WERI-Rb-1 (cell line): ENCODE measurements at regions not wholly inside any gene's neighbourhood (a gene's known extent, or its start where the extent isn't known, plus 50 kb on each side); places are given as distances from the start of the nearest gene placed in this dataset.

ENCODE experiments used
- DNase-seq: peaks from one replicate; pipeline ENCODE4 v3.0.0-alpha.2; 2020
- H3K27ac ChIP-seq: fragments of 250-450 bp; sonication (Bioruptor Pico); 2 replicates; pipeline ENCODE4 v1.5.1; 2020; ENCODE audit warnings: mild to moderate bottlenecking, moderate library complexity
- H3K27me3 ChIP-seq: fragments of 250-450 bp; sonication (Bioruptor Pico); 2 replicates; pipeline ENCODE4 v1.5.1; 2021; ENCODE audit warnings: mild to moderate bottlenecking, low read depth, moderate library complexity; ENCODE audit not compliant: insufficient read depth, severe bottlenecking
- H3K36me3 ChIP-seq: fragments of 250-450 bp; sonication (Bioruptor Pico); 2 replicates; pipeline ENCODE4 v1.5.1; 2020; ENCODE audit warnings: mild to moderate bottlenecking, moderate library complexity
- H3K4me3 ChIP-seq: 2 replicates; pipeline ENCODE4 v1.5.1; 2011; ENCODE audit warnings: low read depth, mild to moderate bottlenecking, control low read depth, low read length
- H3K9me3 ChIP-seq: fragments of 250-450 bp; sonication (Bioruptor Pico); 2 replicates; pipeline ENCODE4 v1.5.1; 2021; ENCODE audit warnings: mild to moderate bottlenecking, moderate library complexity; ENCODE audit not compliant: severe bottlenecking
- TF ChIP-seq, protein P1 (sequence below): IDR thresholded peaks from 2 replicates; pipeline ENCODE4 v1.5.1; 2011; ENCODE audit warnings: low read depth, mild to moderate bottlenecking, control low read depth, inconsistent platforms, low read length

DNA sequence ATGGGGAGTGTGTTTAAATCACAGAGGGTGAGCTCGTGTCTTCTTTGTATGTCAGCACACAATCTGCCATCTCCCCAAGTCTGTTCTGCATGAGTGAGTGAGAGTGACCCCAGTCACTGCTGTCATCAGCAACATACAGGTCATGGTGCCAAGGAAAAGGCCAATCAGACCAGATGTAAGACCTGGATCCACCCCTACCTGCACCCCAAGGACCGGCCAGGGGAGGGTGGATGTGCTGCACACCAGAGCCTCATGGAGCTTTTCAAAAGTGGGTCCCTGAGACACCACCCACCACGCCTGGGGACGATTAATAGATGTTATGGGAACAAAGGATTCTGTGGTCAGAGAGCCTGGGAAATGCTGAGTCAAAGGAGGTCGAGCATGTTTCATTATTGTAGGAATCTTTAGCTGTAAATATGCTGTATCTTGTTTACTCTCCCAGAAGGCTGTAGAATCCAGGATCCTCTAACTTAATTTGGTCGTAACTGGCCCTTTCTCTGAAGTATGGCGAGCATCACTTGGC, 420.5 kb downstream of the RPS24 start:
- DNase-seq, result no peak
- Histone ChIP-seq H3K36me3 (no peaks in the 10 kb centered on the region), H3K9me3 (no peaks in the 10 kb centered on the region), H3K27ac (no peak overlapping the region), H3K4me3 (no peak overlapping the region), H3K27me3 (no peaks in the 10 kb centered on the region)
- TF ChIP-seq, protein P1, sequence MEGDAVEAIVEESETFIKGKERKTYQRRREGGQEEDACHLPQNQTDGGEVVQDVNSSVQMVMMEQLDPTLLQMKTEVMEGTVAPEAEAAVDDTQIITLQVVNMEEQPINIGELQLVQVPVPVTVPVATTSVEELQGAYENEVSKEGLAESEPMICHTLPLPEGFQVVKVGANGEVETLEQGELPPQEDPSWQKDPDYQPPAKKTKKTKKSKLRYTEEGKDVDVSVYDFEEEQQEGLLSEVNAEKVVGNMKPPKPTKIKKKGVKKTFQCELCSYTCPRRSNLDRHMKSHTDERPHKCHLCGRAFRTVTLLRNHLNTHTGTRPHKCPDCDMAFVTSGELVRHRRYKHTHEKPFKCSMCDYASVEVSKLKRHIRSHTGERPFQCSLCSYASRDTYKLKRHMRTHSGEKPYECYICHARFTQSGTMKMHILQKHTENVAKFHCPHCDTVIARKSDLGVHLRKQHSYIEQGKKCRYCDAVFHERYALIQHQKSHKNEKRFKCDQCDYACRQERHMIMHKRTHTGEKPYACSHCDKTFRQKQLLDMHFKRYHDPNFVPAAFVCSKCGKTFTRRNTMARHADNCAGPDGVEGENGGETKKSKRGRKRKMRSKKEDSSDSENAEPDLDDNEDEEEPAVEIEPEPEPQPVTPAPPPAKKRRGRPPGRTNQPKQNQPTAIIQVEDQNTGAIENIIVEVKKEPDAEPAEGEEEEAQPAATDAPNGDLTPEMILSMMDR, result no peak

DNA sequence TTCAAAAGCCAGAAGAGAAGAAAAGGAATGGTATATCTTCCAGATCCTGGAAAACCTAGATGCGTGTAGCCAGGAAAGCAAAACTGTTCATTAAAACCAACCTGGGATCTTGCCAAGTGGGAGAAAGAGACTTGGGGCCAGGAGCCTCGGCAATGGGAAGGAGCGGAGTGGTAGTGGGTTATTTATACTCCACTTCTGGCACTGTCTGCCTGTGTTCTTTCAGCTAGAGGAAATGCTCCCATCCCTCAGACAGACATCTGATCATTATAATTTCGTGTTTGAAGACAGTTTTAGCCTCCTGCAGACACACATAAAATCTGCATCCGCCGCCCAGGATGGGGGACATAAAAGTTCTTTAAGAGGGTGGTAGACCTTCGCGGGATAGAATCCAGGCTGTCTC, 421.6 kb downstream of the RPS24 start:
- H3K9me3 ChIP-seq, result no peaks in the 10 kb centered on the region
- H3K27me3 ChIP-seq, result no peaks in the 10 kb centered on the region
- H3K36me3 ChIP-seq, result no peaks in the 10 kb centered on the region
- TF ChIP-seq, protein P1, result no peak
- H3K4me3 ChIP-seq, result no peak overlapping the region
- no peak overlapping the region for H3K27ac ChIP-seq
- no peak for DNase-seq

DNA sequence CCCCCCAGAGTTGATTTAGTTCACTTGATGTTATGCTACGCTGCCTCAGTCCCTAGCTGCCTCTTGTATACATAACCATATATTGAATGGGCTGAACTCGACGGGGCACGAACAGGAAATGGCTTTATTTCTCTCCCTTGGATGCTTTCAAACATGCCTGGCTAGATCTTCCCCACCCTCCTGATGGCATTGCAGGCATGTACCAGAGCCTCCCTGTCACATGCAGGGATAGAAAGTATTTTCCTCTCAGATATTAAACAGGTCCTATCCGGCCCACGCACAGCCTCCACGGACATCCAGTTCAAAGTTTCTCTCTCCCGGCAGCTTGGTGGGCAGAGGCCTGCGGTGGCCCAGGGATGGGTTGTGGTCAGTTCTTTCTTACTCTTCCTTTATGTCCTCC, 422.1 kb downstream of the RPS24 start:
- Histone ChIP-seq H3K27ac (no peak overlapping the region), H3K36me3 (no peaks in the 10 kb centered on the region), H3K27me3 (no peaks in the 10 kb centered on the region), H3K4me3 (no peak overlapping the region), H3K9me3 (no peaks in the 10 kb centered on the region)
- DNase-seq, result no peak
- TF ChIP-seq, protein P1, result no peak

DNA sequence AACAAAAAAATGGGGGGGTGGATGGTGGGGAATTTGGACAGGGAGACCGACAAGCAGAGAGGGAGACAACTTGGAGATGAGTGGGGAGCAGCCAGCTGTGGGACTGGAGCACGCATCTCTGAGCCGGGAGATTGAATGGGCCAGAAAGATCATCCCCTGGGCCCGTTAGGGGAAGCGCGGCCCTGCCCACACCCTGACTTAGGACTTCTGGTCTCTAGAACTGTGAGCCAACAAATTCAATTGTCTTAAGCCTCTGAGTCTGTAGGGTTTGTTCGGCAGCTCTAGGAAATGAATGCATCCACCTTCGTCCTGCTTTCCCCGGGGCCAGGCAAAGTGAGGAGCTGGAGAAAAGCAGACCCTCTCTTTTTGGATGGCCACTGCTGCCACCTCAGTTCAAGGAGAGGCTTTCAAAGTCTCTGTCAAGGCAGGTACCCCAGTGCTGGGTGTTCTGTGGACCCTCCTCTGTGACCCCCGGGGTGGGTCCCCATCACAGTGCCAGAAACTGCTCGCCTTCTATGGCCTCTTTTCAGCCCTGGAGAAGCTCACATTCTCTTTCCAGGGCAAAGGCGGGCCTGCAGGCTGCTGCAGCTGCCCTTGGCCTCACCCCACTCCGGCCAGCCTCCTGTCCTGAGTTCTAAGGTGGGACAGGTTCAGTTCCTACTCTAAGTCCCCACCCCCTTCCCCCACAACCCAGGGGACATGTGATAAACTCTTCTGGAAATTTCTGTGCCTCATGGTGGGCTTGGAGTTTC, 423.2 kb downstream of the RPS24 start:
- TF ChIP-seq, protein P1, result no peak
- Histone ChIP-seq H3K36me3 (no peaks in the 10 kb centered on the region), H3K4me3 (no peak overlapping the region), H3K27ac (no peak overlapping the region), H3K9me3 (no peaks in the 10 kb centered on the region), H3K27me3 (no peaks in the 10 kb centered on the region)
- no peak for DNase-seq

DNA sequence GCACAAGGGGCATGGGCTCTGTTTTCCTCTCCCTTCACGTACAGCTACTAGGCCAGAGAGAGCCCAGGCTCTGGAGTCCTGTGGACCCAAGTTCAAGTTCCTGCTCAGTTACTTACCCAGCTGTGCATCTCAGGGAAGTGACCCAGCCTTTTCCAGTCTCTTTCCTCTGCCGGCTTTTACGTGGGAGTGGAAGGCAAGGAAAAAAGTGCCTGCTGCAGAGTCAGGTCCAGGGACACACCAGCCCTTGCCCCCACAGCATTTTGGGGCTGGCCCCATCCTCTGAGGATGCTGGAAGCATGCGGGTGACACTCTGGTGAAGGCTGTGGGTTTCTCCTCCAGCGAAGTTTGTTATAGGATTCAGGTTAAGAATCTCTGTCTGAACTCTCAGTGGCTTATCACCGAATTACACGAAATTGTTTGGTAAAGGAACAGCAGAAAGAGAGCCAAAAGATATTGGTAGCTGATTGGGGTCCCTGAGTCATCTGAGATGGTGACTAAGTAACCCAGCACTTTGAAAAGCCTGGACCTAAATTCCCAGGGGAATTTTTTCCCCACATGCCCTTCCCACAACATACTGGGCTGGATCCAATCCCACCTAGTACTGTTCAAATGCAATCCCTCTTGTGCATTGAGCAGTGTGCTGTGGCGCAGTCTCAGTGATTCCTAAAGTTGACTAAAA, 424.3 kb downstream of the RPS24 start:
- Histone ChIP-seq H3K4me3 (no peak overlapping the region), H3K27ac (no peak overlapping the region), H3K27me3 (no peaks in the 10 kb centered on the region), H3K9me3 (no peaks in the 10 kb centered on the region), H3K36me3 (no peaks in the 10 kb centered on the region)
- TF ChIP-seq, protein P1, result no peak
- DNase-seq, result no peak
